HG03045 (cell line): ENCODE measurements at regions not wholly inside any gene's neighbourhood (a gene's known extent, or its start where the extent isn't known, plus 50 kb on each side); places are given as distances from the start of the nearest gene placed in this dataset.
"Not testable (repeated sequence)": the region's sequence is repeated elsewhere in the genome, so short reads cannot be mapped to it uniquely, and the experiment has no call there.

Experiments
- ATAC-seq: cut with Tn5 transposase; IDR thresholded peaks from one replicate; pipeline ENCODE4 v1.9.1; 2021; ENCODE audit warnings: mild to moderate bottlenecking, moderate library complexity; ENCODE audit not compliant: unreplicated experiment

- ATAC-seq: no peak
Measured at GRCh38 chr22:22345781-22346180, 101.2 kb downstream of the VPREB1 start.

GRCh38 chr22:22346401-22347107 is 102.0 kb downstream of the VPREB1 start:
- no peak for ATAC-seq

- no peak for ATAC-seq
Measured at GRCh38 chr22:22348127-22348814, 103.7 kb downstream of the VPREB1 start.

- no peak for ATAC-seq
Measured at GRCh38 chr22:22348815-22349454, 104.3 kb downstream of the VPREB1 start.

- no peak for ATAC-seq
Measured at GRCh38 chr22:22349455-22349836, 104.9 kb downstream of the VPREB1 start.

GRCh38 chr22:22351366-22351765 is 106.8 kb downstream of the VPREB1 start:
- no peak for ATAC-seq

GRCh38 chr22:22352371-22352999 is 107.9 kb downstream of the VPREB1 start:
- no peak for ATAC-seq

- no peak for ATAC-seq
Measured at GRCh38 chr22:22355096-22355834, 110.7 kb downstream of the VPREB1 start.

- ATAC-seq: no peak
Measured at GRCh38 chr22:22357024-22357883, 112.7 kb downstream of the VPREB1 start.

GRCh38 chr22:22358152-22358551 is 113.6 kb downstream of the VPREB1 start:
- no peak for ATAC-seq

GRCh38 chr22:22358686-22359085 is 114.1 kb downstream of the VPREB1 start:
- no peak for ATAC-seq

- no peak for ATAC-seq
Measured at GRCh38 chr22:22359465-22359864, 114.9 kb downstream of the VPREB1 start.

- no peak for ATAC-seq
Measured at GRCh38 chr22:22360014-22360413, 115.4 kb downstream of the VPREB1 start.

GRCh38 chr22:22362311-22362710 is 117.7 kb downstream of the VPREB1 start:
- no peak for ATAC-seq

GRCh38 chr22:22362936-22363335 is 118.3 kb downstream of the VPREB1 start:
- ATAC-seq: no peak

GRCh38 chr22:22364207-22364606 is 119.6 kb downstream of the VPREB1 start:
- ATAC-seq: no peak

- ATAC-seq: no peak
Measured at GRCh38 chr22:22366537-22366936, 122.0 kb downstream of the VPREB1 start.

GRCh38 chr22:22368516-22368915 is 123.9 kb downstream of the VPREB1 start:
- no peak for ATAC-seq

GRCh38 chr22:22369219-22369963 is 124.8 kb downstream of the VPREB1 start:
- ATAC-seq: not testable (repeated sequence)
